CD14-positive monocyte (primary cell): ENCODE measurements at regions not wholly inside any gene's neighbourhood (a gene's known extent, or its start where the extent isn't known, plus 50 kb on each side); places are given as distances from the start of the nearest gene placed in this dataset.

Source experiments
- DNase-seq, 3 donors: peaks; one replicate each; pipeline ENCODE4 v3.0.0-alpha.2; 2011 to 2022
- H2AFZ ChIP-seq: 2 replicates; pipeline ENCODE4 v1.6.0; 2012; ENCODE audit warnings: mild to moderate bottlenecking, low read depth, low read length, inconsistent platforms; ENCODE audit not compliant: insufficient read depth, poor library complexity, severe bottlenecking
- H3K27ac ChIP-seq, 2 donors: 1 replicate in 1 of 2; 2 replicates in 1 of 2; pipeline ENCODE4 v1.5.1; 2012 to 2013; ENCODE audit warnings: low read length in 2 of 2, control low read depth in 1 of 2, inconsistent platforms in 1 of 2, low read depth in 1 of 2, mild to moderate bottlenecking in 1 of 2
- H3K27me3 ChIP-seq, 2 donors: one replicate each; pipeline versions ENCODE4 v1.6.0 to v1.6.1; 2011 to 2013; ENCODE audit warnings: low read length in 2 of 2; ENCODE audit not compliant: control insufficient read depth in 2 of 2, insufficient read depth in 2 of 2
- H3K36me3 ChIP-seq, 2 donors: replicated peaks in 1 of 2; 1 replicate in 1 of 2; 2 replicates in 1 of 2; pipeline versions ENCODE4 v1.5.1 to v1.6.1; 2012 to 2013; ENCODE audit warnings: low read length in 2 of 2, control low read depth in 1 of 2, inconsistent platforms in 1 of 2, mild to moderate bottlenecking in 1 of 2; ENCODE audit not compliant: insufficient read depth in 2 of 2, control insufficient read depth in 1 of 2
- H3K4me1 ChIP-seq, 2 donors: 1 replicate in 1 of 2; 2 replicates in 1 of 2; pipeline versions ENCODE4 v1.5.1 to v1.6.1; 2012 to 2013; ENCODE audit warnings: low read length in 2 of 2, control low read depth in 1 of 2, inconsistent platforms in 1 of 2, mild to moderate bottlenecking in 1 of 2, moderate library complexity in 1 of 2; ENCODE audit not compliant: insufficient read depth in 2 of 2, control insufficient read depth in 1 of 2
- H3K4me2 ChIP-seq: replicated peaks from 2 replicates; pipeline ENCODE3; 2012; ENCODE audit warnings: low read length, moderate library complexity, mild to moderate bottlenecking; ENCODE audit not compliant: poor library complexity, severe bottlenecking; ENCODE audit errors: extremely low read depth
- H3K4me3 ChIP-seq, 3 experiments: fragments of 200-600 bp in 1 of 3; sonication (generic) in 1 of 3; replicated peaks in 1 of 3; 1 replicate in 2 of 3; 2 replicates in 1 of 3; pipeline ENCODE4 v1.5.1; 2011 to 2013; ENCODE audit warnings: low read length in 3 of 3, mild to moderate bottlenecking in 3 of 3, control low read depth in 2 of 3, low read depth in 2 of 3, inconsistent platforms in 1 of 3, moderate library complexity in 1 of 3
- H3K79me2 ChIP-seq: 2 replicates; pipeline ENCODE4 v1.6.0; 2012; ENCODE audit warnings: mild to moderate bottlenecking, control low read depth, inconsistent platforms, low read length, moderate library complexity; ENCODE audit not compliant: insufficient read depth
- H3K9ac ChIP-seq: 2 replicates; pipeline ENCODE4 v1.6.0; 2017; ENCODE audit warnings: low read length, mild to moderate bottlenecking; ENCODE audit not compliant: insufficient read depth, poor library complexity, severe bottlenecking
- H3K9me3 ChIP-seq, 2 donors: replicated peaks in 1 of 2; 1 replicate in 1 of 2; 2 replicates in 1 of 2; pipeline versions ENCODE4 v1.5.1 to v1.6.1; 2012 to 2013; ENCODE audit warnings: low read length in 2 of 2, control low read depth in 1 of 2; ENCODE audit not compliant: control insufficient read depth in 1 of 2, insufficient read depth in 1 of 2
- H4K20me1 ChIP-seq: 2 replicates; pipeline ENCODE4 v1.6.0; 2012; ENCODE audit warnings: mild to moderate bottlenecking, low read length, control low read depth, moderate library complexity; ENCODE audit not compliant: insufficient read depth
- H3K27ac Mint-ChIP-seq, 7 donors: one replicate each; pipeline ENCODE4 v1.8.0; 2020; ENCODE audit warnings: mild to moderate bottlenecking in 7 of 7, mixed read lengths in 7 of 7, moderate library complexity in 6 of 7, inconsistent platforms in 2 of 7
- H3K27me3 Mint-ChIP-seq, 3 donors: one replicate each; pipeline ENCODE4 v1.8.0; 2021 to 2022; ENCODE audit warnings: low read depth in 3 of 3, mild to moderate bottlenecking in 3 of 3, mixed read lengths in 3 of 3, moderate library complexity in 3 of 3, inconsistent platforms in 1 of 3
- H3K36me3 Mint-ChIP-seq, 2 donors: one replicate each; pipeline ENCODE4 v1.8.0; 2020; ENCODE audit warnings: mixed read lengths in 2 of 2, inconsistent platforms in 1 of 2, mild to moderate bottlenecking in 1 of 2
- H3K4me1 Mint-ChIP-seq: one replicate; pipeline ENCODE4 v1.8.0; 2020; ENCODE audit warnings: mild to moderate bottlenecking, mixed read lengths
- H3K4me3 Mint-ChIP-seq, 2 donors: one replicate each; pipeline ENCODE4 v1.8.0; 2020; ENCODE audit warnings: mild to moderate bottlenecking in 2 of 2, mixed read lengths in 2 of 2, moderate library complexity in 1 of 2
- H3K9me3 Mint-ChIP-seq, 7 donors: one replicate each; pipeline ENCODE4 v1.8.0; 2020 to 2022; ENCODE audit warnings: mixed read lengths in 7 of 7, mild to moderate bottlenecking in 6 of 7, moderate library complexity in 6 of 7, inconsistent platforms in 2 of 7
- CTCF ChIP-seq: fragments of 200-600 bp; IDR thresholded peaks from one replicate; pipeline ENCODE4 v1.8.0; 2022; ENCODE audit warnings: antibody characterized with exemption, mild to moderate bottlenecking
- WGBS: methylation state at CpG from one replicate; pipeline ENCODE4 v1.1.5; 2013; ENCODE audit warnings: missing lambda C conversion rate; ENCODE audit not compliant: insufficient coverage; 5-methylcytosine and 5-hydroxymethylcytosine counted together
- intact Hi-C, 2 donors: fragments of 100-400 bp; cut with micrococcal nuclease; formaldehyde crosslinking; loops; one replicate each; pipeline versions ENCODE4 v1.15.0 to v1.15.1; 2023

- H4K20me1 ChIP-seq = no peaks in the 10 kb centered on the region
- no peak for TF ChIP-seq CTCF
- Mint-ChIP-seq H3K9me3 (peaks cover 0 to 4% (median 0%) of the 10 kb centered on the region in 7 donors), H3K36me3 (no peaks in the 10 kb centered on the region), H3K4me1 (no peaks in the 10 kb centered on the region), H3K27me3 (peaks cover 0 to 1% (median 0%) of the 10 kb centered on the region in 3 donors), H3K27ac (no peak overlapping the region), H3K4me3 (no peak overlapping the region)
- no peak for DNase-seq
- H3K9me3 ChIP-seq = peaks cover 0 to 4% of the 10 kb centered on the region in 2 donors
- WGBS = 67% methylated on average over 1 of the region's 3 CpGs
- H3K4me1 ChIP-seq = no peaks in the 10 kb centered on the region
- no peak overlapping the region for H3K9ac ChIP-seq
- H3K79me2 ChIP-seq = no peaks in the 10 kb centered on the region
- H3K4me3 ChIP-seq = no peak overlapping the region
- no peaks in the 10 kb centered on the region for H3K27me3 ChIP-seq
- H3K27ac ChIP-seq = no peak overlapping the region
- no peaks in the 10 kb centered on the region for H3K36me3 ChIP-seq
- no peak overlapping the region for H3K4me2 ChIP-seq
- H2AFZ ChIP-seq = no peak overlapping the region
- intact Hi-C loops = no loop called here
These were observed 275.7 kb downstream of the GPR37 start for GRCh38 chr7:124489925-124490324.

DNA sequence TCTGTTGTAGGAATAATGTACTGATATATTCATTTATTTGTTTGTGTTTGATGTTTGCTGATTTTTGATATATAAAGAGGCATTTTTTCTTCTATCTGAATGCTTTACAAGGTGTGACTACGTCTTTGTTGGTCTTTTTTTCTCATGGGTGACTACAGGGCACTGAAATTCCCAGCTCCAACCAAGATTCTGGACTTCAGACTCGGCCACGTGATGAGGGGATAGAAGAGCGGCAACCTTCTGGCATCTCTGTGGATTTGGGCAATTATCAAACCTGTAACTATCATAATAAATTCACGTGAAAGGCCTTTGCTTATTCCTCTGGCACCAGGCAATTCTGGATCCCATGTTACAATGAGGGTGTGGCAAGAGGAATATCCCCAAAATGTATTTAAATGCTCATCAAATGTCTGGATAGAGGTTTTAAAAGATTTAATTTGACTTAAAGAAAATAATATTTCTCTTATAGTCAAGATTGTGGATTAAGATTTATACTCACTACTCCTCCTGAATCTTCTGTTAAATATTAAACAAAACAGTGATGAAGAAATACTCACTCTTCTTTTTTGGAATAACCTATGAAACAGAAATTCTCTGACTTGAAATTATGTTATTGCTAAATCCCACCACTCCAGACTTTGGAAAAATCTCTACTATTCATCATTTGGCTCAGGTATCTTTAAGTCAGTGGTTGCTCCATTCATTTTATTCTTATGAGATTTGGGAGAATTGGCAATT, 276.3 kb downstream of the GPR37 start:
- Histone ChIP-seq H3K27me3 (no peaks in the 10 kb centered on the region), H2AFZ (no peak overlapping the region), H3K9ac (no peak overlapping the region), H3K9me3 (peaks cover 0 to 4% of the 10 kb centered on the region in 2 donors), H4K20me1 (no peaks in the 10 kb centered on the region), H3K79me2 (no peaks in the 10 kb centered on the region), H3K4me3 (no peak overlapping the region), H3K27ac (no peak overlapping the region), H3K36me3 (no peaks in the 10 kb centered on the region), H3K4me1 (no peaks in the 10 kb centered on the region), H3K4me2 (no peak overlapping the region)
- no peak overlapping the region for H3K27ac Mint-ChIP-seq
- no peak for DNase-seq
- H3K36me3 Mint-ChIP-seq = no peaks in the 10 kb centered on the region
- peaks cover 0 to 4% (median 0%) of the 10 kb centered on the region in 7 donors for H3K9me3 Mint-ChIP-seq
- H3K4me1 Mint-ChIP-seq = no peaks in the 10 kb centered on the region
- H3K4me3 Mint-ChIP-seq = no peak overlapping the region
- WGBS = 57% methylated on average over 1 of the region's 5 CpGs
- no peak for TF ChIP-seq CTCF
- intact Hi-C loops = no loop called here
- H3K27me3 Mint-ChIP-seq = peaks cover 0 to 1% (median 0%) of the 10 kb centered on the region in 3 donors
